ENCODE measurements at regions not wholly inside any gene's neighbourhood (a gene's known extent, or its start where the extent isn't known, plus 50 kb on each side); places are given as distances from the start of the nearest gene placed in this dataset.
"Not testable (repeated sequence)": the region's sequence is repeated elsewhere in the genome, so short reads cannot be mapped to it uniquely, and the experiment has no call there.

DNA sequence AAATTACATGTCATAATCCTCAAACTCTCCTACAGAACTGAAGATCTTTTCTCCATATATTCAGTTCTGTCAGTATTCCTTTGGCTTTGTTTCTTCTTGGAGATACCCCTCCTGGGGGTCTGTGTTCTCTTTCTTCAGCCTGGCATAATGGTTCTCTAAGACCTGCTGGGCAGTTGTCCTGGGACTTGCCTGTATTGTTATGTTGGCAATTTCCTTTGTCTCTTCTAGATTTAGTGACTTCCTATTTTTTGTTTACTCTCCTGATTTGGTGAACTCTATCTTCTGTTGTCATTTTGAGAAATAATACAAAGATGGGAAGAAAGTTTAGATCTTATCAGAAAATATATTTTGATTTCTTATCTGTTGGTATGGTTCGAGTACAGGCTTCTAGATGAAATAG lies 127.8 kb downstream of the GOSR1 start:
- ChIA-PET RAD21 (ENCODE audit: low non-redundant PET in 1 of 2, low total read pairs in 2 of 2, uncharacterized antibody in 2 of 2, unreplicated experiment in 2 of 2) (no interaction called here), CTCF (no interaction called here)

DNA sequence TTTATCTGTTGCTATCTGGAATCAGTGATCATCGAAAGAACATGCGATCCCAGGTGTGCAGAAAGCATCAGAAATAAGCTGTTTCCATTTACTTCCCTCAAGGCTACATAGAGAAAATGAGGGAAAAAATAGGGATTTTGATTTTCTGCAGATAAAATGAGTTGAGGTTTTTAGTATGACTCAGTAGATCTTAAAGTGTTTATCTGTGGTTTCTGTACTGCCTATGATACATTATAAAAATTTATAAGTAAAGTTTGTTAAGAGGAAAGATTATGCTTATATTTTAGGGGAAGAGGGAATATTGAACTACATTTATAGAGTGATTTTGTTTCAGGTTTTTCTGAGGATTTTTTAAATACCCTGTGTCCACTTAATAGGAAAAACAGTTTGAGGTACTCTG lies 125.2 kb downstream of the GOSR1 start:
- Histone ChIP-seq H3K4me2 (ENCODE audit: low read length) (peak overlapping the region; percentile 68; the same call in 1 of the 2 replicates), H3K4me1 (ENCODE audit: control insufficient read depth in 1 of 2, insufficient read depth in 2 of 2, low read length in 2 of 2) (peaks cover 11 to 15% of the 10 kb centered on the region in 2 experiments), H3K79me2 (ENCODE audit: insufficient read depth, low read length) (peaks cover 55% of the 10 kb centered on the region)
- intact Hi-C loops (cut with micrococcal nuclease); DNase-seq (ENCODE audit: low read depth, low spot score); H3K9ac ChIP-seq (ENCODE audit: low read length); H3K9me2 ChIP-seq (ENCODE audit: insufficient read depth); H3K36me3 ChIP-seq (ENCODE audit: control insufficient read depth in 1 of 2, insufficient read depth in 2 of 2, low read length in 2 of 2); RAD21 ChIA-PET (ENCODE audit: low non-redundant PET in 1 of 2, low total read pairs in 2 of 2, uncharacterized antibody in 2 of 2, unreplicated experiment in 2 of 2); BruUV-seq (replicated peaks); H3K9me3 ChIP-seq (ENCODE audit: control insufficient read depth in 1 of 2, insufficient read depth in 1 of 2, low read depth in 1 of 2, low read length in 2 of 2); POLR2A ChIA-PET; H2AFZ ChIP-seq (ENCODE audit: low read depth, low read length, poor library complexity, severe bottlenecking); ATAC-seq; H3K27me3 ChIP-seq (ENCODE audit: insufficient read depth, low read length); H3K27ac ChIP-seq (ENCODE audit: low read depth, low read length); H4K20me1 ChIP-seq (ENCODE audit: insufficient read depth); CTCF ChIA-PET; H3K4me3 ChIP-seq (replicated peaks in 1 of 2; ENCODE audit: low read depth in 1 of 2, low read length in 2 of 2): not testable (repeated sequence)

More for the DNA sequence above, 127.8 kb downstream of the GOSR1 start:
- no peaks in the 10 kb centered on the region for H3K9me2 ChIP-seq (ENCODE audit: insufficient read depth)
- no peak for ATAC-seq
- BruUV-seq (replicated peaks): no TSS peak
- H4K20me1 ChIP-seq (ENCODE audit: insufficient read depth): no peaks in the 10 kb centered on the region
- TF ChIP-seq, protein P1, sequence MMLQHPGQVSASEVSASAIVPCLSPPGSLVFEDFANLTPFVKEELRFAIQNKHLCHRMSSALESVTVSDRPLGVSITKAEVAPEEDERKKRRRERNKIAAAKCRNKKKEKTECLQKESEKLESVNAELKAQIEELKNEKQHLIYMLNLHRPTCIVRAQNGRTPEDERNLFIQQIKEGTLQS (IDR thresholded peaks at IDR 0.05): no peak
- TF ChIP-seq, protein P2, sequence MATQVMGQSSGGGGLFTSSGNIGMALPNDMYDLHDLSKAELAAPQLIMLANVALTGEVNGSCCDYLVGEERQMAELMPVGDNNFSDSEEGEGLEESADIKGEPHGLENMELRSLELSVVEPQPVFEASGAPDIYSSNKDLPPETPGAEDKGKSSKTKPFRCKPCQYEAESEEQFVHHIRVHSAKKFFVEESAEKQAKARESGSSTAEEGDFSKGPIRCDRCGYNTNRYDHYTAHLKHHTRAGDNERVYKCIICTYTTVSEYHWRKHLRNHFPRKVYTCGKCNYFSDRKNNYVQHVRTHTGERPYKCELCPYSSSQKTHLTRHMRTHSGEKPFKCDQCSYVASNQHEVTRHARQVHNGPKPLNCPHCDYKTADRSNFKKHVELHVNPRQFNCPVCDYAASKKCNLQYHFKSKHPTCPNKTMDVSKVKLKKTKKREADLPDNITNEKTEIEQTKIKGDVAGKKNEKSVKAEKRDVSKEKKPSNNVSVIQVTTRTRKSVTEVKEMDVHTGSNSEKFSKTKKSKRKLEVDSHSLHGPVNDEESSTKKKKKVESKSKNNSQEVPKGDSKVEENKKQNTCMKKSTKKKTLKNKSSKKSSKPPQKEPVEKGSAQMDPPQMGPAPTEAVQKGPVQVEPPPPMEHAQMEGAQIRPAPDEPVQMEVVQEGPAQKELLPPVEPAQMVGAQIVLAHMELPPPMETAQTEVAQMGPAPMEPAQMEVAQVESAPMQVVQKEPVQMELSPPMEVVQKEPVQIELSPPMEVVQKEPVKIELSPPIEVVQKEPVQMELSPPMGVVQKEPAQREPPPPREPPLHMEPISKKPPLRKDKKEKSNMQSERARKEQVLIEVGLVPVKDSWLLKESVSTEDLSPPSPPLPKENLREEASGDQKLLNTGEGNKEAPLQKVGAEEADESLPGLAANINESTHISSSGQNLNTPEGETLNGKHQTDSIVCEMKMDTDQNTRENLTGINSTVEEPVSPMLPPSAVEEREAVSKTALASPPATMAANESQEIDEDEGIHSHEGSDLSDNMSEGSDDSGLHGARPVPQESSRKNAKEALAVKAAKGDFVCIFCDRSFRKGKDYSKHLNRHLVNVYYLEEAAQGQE (IDR thresholded peaks at IDR 0.05; ENCODE audit: low read depth): no peak
- TF ChIP-seq SIN3A (IDR thresholded peaks at IDR 0.05; ENCODE audit: low read depth): no peak
- no peak for TF ChIP-seq EZH2 (IDR thresholded peaks at IDR 0.05)
- no peak for TF ChIP-seq CEBPB (IDR thresholded peaks at IDR 0.05; ENCODE audit: low read depth)
- TF ChIP-seq EGR1 (IDR thresholded peaks at IDR 0.05; ENCODE audit: low read depth): no peak
- no peak for TF ChIP-seq FOSL1 (IDR thresholded peaks at IDR 0.05; ENCODE audit: low read depth)
- DNase-seq (ENCODE audit: low read depth, low spot score): no peak
- peaks cover 3 to 4% of the 10 kb centered on the region in 2 experiments; a peak in 3 of 4 replicates for H3K4me1 ChIP-seq (ENCODE audit: control insufficient read depth in 1 of 2, insufficient read depth in 2 of 2, low read length in 2 of 2)
- no peak overlapping the region for H3K4me2 ChIP-seq (ENCODE audit: low read length)
- no peaks in the 10 kb centered on the region for H3K9me3 ChIP-seq (ENCODE audit: control insufficient read depth in 1 of 2, insufficient read depth in 1 of 2, low read depth in 1 of 2, low read length in 2 of 2)
- H3K4me3 ChIP-seq (replicated peaks in 1 of 2; ENCODE audit: low read depth in 1 of 2, low read length in 2 of 2): no peak overlapping the region
- H3K27ac ChIP-seq (ENCODE audit: low read depth, low read length): no peak overlapping the region
- POLR2A ChIA-PET: no interaction called here
- no peaks in the 10 kb centered on the region; a peak in 1 of 4 replicates for H3K36me3 ChIP-seq (ENCODE audit: control insufficient read depth in 1 of 2, insufficient read depth in 2 of 2, low read length in 2 of 2)
- no peaks in the 10 kb centered on the region for H3K27me3 ChIP-seq (ENCODE audit: insufficient read depth, low read length)
- H3K79me2 ChIP-seq (ENCODE audit: insufficient read depth, low read length): peaks cover 55% of the 10 kb centered on the region
- no peak overlapping the region for H2AFZ ChIP-seq (ENCODE audit: low read depth, low read length, poor library complexity, severe bottlenecking)
- intact Hi-C loops (cut with micrococcal nuclease): no loop called here
- no peak overlapping the region for H3K9ac ChIP-seq (ENCODE audit: low read length)

DNA sequence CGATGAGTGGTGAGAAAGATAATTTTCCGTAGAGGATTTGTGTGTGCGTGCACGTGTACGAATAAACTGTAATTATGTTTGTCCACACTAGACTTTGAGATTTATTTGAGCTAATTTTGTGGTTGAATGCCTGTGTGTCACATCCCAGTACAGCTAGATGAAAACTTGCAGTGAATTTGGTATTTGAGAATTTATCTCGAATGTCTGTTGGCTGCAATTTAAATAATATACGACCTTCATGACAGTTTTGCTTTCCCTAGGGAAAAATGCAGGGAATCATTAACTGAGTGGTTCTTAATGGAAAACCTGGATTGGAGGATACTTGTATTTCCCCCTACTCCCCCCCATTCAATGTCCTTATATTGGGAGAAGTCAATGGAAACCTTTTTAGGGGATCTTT lies 124.8 kb downstream of the GOSR1 start:
- Histone ChIP-seq H3K4me1 (ENCODE audit: control insufficient read depth in 1 of 2, insufficient read depth in 2 of 2, low read length in 2 of 2) (peaks cover 11 to 15% of the 10 kb centered on the region in 2 experiments), H3K79me2 (ENCODE audit: insufficient read depth, low read length) (peaks cover 51% of the 10 kb centered on the region), H3K4me2 (ENCODE audit: low read length) (peak overlapping the region; percentile 68), H3K4me3 (replicated peaks in 1 of 2; ENCODE audit: low read depth in 1 of 2, low read length in 2 of 2) (peak overlapping the region; percentile 19 to 32; a peak in 2 of 4 replicates)
- H4K20me1 ChIP-seq (ENCODE audit: insufficient read depth); H2AFZ ChIP-seq (ENCODE audit: low read depth, low read length, poor library complexity, severe bottlenecking); H3K27ac ChIP-seq (ENCODE audit: low read depth, low read length); DNase-seq (ENCODE audit: low read depth, low spot score); intact Hi-C loops (cut with micrococcal nuclease); CTCF ChIA-PET; RAD21 ChIA-PET (ENCODE audit: low non-redundant PET in 1 of 2, low total read pairs in 2 of 2, uncharacterized antibody in 2 of 2, unreplicated experiment in 2 of 2); H3K9me3 ChIP-seq (ENCODE audit: control insufficient read depth in 1 of 2, insufficient read depth in 1 of 2, low read depth in 1 of 2, low read length in 2 of 2); H3K36me3 ChIP-seq (ENCODE audit: control insufficient read depth in 1 of 2, insufficient read depth in 2 of 2, low read length in 2 of 2); ATAC-seq; H3K9me2 ChIP-seq (ENCODE audit: insufficient read depth); H3K9ac ChIP-seq (ENCODE audit: low read length); POLR2A ChIA-PET; H3K27me3 ChIP-seq (ENCODE audit: insufficient read depth, low read length): not testable (repeated sequence)
- BruUV-seq (replicated peaks): TSS peak; percentile 42

All from HCT116 (cell line).